ENCODE measurements at regions not wholly inside any gene's neighbourhood (a gene's known extent, or its start where the extent isn't known, plus 50 kb on each side); places are given as distances from the start of the nearest gene placed in this dataset.

GRCh38 chr6:91704531-91704930 lies 1117.7 kb upstream of the MAP3K7 start (continued):
- TF ChIP-seq, protein P1, sequence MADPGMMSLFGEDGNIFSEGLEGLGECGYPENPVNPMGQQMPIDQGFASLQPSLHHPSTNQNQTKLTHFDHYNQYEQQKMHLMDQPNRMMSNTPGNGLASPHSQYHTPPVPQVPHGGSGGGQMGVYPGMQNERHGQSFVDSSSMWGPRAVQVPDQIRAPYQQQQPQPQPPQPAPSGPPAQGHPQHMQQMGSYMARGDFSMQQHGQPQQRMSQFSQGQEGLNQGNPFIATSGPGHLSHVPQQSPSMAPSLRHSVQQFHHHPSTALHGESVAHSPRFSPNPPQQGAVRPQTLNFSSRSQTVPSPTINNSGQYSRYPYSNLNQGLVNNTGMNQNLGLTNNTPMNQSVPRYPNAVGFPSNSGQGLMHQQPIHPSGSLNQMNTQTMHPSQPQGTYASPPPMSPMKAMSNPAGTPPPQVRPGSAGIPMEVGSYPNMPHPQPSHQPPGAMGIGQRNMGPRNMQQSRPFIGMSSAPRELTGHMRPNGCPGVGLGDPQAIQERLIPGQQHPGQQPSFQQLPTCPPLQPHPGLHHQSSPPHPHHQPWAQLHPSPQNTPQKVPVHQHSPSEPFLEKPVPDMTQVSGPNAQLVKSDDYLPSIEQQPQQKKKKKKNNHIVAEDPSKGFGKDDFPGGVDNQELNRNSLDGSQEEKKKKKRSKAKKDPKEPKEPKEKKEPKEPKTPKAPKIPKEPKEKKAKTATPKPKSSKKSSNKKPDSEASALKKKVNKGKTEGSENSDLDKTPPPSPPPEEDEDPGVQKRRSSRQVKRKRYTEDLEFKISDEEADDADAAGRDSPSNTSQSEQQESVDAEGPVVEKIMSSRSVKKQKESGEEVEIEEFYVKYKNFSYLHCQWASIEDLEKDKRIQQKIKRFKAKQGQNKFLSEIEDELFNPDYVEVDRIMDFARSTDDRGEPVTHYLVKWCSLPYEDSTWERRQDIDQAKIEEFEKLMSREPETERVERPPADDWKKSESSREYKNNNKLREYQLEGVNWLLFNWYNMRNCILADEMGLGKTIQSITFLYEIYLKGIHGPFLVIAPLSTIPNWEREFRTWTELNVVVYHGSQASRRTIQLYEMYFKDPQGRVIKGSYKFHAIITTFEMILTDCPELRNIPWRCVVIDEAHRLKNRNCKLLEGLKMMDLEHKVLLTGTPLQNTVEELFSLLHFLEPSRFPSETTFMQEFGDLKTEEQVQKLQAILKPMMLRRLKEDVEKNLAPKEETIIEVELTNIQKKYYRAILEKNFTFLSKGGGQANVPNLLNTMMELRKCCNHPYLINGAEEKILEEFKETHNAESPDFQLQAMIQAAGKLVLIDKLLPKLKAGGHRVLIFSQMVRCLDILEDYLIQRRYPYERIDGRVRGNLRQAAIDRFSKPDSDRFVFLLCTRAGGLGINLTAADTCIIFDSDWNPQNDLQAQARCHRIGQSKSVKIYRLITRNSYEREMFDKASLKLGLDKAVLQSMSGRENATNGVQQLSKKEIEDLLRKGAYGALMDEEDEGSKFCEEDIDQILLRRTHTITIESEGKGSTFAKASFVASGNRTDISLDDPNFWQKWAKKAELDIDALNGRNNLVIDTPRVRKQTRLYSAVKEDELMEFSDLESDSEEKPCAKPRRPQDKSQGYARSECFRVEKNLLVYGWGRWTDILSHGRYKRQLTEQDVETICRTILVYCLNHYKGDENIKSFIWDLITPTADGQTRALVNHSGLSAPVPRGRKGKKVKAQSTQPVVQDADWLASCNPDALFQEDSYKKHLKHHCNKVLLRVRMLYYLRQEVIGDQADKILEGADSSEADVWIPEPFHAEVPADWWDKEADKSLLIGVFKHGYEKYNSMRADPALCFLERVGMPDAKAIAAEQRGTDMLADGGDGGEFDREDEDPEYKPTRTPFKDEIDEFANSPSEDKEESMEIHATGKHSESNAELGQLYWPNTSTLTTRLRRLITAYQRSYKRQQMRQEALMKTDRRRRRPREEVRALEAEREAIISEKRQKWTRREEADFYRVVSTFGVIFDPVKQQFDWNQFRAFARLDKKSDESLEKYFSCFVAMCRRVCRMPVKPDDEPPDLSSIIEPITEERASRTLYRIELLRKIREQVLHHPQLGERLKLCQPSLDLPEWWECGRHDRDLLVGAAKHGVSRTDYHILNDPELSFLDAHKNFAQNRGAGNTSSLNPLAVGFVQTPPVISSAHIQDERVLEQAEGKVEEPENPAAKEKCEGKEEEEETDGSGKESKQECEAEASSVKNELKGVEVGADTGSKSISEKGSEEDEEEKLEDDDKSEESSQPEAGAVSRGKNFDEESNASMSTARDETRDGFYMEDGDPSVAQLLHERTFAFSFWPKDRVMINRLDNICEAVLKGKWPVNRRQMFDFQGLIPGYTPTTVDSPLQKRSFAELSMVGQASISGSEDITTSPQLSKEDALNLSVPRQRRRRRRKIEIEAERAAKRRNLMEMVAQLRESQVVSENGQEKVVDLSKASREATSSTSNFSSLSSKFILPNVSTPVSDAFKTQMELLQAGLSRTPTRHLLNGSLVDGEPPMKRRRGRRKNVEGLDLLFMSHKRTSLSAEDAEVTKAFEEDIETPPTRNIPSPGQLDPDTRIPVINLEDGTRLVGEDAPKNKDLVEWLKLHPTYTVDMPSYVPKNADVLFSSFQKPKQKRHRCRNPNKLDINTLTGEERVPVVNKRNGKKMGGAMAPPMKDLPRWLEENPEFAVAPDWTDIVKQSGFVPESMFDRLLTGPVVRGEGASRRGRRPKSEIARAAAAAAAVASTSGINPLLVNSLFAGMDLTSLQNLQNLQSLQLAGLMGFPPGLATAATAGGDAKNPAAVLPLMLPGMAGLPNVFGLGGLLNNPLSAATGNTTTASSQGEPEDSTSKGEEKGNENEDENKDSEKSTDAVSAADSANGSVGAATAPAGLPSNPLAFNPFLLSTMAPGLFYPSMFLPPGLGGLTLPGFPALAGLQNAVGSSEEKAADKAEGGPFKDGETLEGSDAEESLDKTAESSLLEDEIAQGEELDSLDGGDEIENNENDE (IDR thresholded peaks at IDR 0.05; ENCODE audit: insufficient replicate concordance, low read length) = no peak
- no peak for TF ChIP-seq SIRT6 (IDR thresholded peaks at IDR 0.05; ENCODE audit: low read length)
- no peak for TF ChIP-seq ASH2L (IDR thresholded peaks at IDR 0.05; ENCODE audit: low read length)
- no peak for TF ChIP-seq RFX5 (IDR thresholded peaks at IDR 0.05; ENCODE audit: borderline replicate concordance, low read depth, low read length)
- no peak for TF ChIP-seq CTCF (IDR thresholded peaks at IDR 0.05; ENCODE audit: control extremely low read depth in 1 of 3, insufficient read depth in 1 of 3, low read depth in 1 of 3, low read length in 3 of 3)
- no peak for TF ChIP-seq EP300 (IDR thresholded peaks at IDR 0.05; ENCODE audit: borderline replicate concordance in 1 of 2, low read depth in 2 of 2, low read length in 2 of 2)
- no peak for TF ChIP-seq GTF2F1 (IDR thresholded peaks at IDR 0.05; ENCODE audit: borderline replicate concordance, low read depth, low read length)

Data from H1 (cell line).